GM18499 (cell line): ENCODE measurements at regions not wholly inside any gene's neighbourhood (a gene's known extent, or its start where the extent isn't known, plus 50 kb on each side); places are given as distances from the start of the nearest gene placed in this dataset.
"Not testable (repeated sequence)": the region's sequence is repeated elsewhere in the genome, so short reads cannot be mapped to it uniquely, and the experiment has no call there.

Source experiments
- ATAC-seq: cut with Tn5 transposase; IDR thresholded peaks from one replicate; pipeline ENCODE4 v1.9.1; 2021; ENCODE audit warnings: moderate number of reproducible peaks; ENCODE audit not compliant: insufficient read depth, unreplicated experiment

DNA sequence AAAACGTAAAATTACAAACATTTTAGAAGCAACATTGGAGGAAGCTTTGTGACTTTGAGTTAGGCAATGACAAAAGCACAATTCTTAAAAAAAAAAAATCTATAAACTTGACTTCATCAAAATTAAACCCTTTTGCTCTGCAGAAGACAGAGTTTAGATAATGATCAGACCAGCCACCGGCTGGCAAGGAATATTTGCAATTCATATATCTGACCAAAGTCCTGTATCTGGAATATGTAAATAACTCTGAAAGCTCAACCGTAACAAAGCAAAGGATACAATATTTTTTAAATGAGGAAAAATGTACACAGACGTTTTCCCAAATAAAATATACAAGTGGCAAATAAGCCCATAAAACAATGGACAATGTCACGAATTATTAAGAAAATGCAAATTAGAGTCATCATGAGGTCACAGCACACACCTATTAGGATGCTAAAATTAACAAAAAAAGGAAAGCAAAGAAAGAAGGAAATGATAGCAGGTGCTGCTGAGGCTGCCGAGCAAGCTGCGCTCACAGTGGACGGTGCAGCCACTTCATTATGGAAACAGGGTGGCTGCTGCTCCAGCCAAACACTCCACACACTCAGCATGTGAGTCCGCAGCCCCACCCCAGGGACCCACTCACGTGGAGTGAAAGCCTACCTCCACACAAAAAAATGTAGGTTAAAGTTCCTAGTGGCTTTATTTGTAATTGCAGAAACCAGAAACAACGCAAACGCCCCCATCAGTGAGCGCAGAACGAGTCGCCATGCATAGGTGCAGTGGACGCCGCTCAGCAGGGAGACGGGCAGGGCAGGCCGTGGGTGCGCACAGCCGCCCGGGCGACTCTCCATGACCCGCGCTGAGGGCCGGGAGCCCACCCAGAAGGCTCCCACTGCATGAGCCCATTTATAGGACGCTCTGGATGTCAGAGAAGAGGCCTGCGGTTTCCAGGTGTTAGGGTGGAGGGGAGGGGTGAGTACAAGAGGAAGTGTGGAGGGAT lies 375.4 kb downstream of the ADGRD1 start:
- ATAC-seq = not testable (repeated sequence)

DNA sequence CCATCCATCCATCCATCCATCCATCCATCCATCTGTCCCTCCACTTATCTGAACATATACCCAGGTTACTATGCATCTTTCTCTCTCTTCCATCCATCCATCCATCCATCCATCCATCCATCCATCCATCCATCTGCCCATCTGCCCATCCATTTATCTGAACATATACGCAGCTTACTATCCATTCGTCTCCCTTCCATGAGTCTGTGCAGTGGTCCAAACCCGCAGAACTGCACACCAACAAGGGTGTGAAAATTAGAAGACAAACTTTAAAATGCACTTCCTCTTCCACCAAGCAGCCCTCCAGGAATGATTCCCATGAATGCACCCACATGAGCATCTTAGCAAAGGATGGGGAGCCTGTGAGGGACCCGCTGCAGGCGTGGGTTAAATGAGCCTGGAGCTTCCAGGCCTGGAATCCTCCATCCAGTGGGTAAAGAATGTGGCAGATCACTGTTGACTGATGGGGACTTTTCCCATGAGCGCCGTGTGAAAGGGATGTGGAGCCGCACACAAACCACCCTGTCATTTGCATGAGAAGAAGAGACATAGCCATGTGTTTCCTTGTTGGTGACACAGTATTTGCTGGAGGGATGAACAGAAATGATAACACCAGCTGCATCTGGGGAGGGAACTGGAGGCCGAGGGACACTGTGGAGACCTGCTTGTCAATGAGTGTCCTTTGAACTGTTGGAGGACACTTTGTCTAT lies 376.6 kb downstream of the ADGRD1 start:
- ATAC-seq = no peak

DNA sequence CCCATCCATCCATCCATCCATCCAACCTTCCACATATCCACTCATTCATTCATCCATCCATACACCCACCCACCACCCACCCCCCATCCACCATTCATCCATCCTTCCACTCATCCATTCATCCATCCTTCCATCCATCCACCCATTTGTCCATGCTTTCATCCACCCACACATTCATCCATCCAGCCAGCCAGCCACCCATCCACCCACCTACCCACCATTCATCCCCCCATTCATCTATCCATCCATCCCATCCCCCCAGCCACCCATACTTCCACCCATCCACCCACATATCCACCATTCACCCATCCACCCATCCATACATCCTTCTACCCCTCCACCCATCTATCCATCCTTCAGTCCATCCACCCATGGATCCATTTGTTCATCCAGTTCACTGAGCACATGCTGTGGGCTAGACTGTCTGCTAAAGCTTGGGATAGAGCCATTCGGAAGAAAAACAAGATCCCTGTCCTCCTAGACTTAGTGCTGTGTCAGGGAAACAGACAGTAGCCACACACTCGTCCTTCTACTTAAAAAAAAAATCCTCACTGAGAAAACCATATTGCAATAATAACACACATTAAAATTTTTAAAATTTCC lies 377.5 kb downstream of the ADGRD1 start:
- no peak for ATAC-seq

DNA sequence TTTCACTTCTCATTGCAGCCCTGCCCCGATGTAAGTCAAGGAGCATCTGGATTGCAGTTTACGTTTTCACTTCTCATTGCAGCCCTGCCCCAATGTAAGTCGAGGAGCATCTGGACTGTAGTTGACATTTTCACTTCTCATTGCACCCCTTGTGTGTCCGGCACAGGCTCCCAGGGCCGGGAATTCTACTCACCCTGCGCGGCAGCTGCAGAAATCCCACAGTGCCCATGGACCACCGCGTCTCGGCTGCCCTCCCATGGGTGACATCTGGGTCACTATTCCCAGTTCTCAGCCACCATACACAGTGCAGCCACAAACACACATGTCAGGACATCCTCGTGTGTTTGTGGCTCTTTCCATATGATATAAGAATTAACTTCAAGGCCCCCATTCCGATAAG lies 378.5 kb downstream of the ADGRD1 start:
- no peak for ATAC-seq

DNA sequence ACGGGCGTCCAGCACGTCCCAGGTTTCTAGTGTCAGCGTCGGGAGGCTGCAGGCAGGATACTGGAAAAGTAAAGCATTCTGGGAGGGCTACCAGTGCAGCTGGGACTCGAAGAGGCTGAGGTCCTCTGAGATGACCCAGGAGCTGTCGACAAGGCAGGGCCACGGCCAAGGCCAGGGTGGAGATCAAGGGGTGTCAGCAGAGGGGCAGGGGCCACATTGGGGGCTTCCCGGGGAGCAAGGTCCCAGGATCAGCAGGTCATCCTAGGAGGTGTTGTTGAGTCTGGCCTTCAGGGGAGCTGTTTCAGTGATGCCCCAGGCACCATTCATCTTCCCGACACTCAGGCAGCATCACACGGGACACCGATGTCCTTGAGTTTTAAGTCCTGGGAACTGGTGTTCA lies 377.8 kb upstream of the SFSWAP start:
- ATAC-seq = no peak

DNA sequence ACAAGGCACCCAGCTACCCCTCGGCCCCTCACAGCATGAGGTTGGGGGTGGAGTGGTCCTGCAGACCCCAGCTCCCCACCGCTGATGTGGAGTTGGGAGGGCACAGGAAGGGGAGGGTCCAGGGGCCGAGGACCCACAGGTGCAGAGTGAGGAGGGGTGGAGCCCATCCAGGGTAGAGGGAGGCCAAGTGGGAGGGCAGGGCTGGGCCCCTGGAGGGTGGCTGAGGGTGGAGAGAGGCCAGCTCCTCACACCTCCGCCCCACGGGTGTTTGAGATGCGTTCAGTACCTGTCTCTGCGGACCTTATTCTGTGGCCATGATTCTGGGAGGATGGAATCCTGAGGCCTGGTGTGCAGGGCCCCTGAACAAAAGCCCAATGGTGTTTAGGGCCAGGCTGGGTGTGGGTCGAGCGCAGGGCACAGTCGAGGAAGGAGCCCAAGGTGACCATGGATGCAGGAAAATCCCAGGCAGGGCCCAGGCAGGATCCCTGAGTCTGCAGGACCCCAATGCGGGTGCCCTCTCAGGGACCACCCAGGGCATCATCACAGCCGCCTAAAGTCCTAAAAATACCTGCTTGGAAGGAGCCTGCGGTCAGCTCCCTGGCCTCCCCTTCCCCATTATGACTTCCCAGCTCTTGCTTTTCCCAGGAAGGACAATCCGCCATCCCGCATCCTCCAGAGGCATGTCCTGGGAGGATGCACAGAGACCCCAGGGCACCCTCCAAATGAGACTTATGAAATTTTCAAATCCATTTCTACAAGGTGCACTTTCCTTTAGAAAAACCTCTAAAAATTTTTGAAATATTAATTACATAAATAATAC lies 377.1 kb upstream of the SFSWAP start:
- no peak for ATAC-seq

DNA sequence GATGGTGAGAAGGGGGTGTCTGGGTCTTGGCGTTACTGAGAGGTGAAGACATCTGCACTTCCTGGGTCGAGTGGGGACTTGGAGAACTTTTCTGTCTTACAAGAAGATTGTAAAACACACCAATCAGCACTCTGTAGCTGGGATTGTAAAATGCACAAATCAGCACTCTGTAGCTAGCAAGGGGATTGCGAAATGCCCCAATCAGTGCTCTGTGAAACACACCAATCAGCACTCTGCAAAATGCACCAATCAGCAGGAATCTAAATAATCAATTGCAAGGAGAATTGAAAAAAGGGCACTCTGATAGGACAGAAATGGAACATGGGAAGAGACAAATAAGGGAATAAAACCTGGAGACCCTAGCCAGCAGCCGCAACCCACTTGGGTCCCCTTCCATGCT lies 376.1 kb upstream of the SFSWAP start:
- no peak for ATAC-seq

DNA sequence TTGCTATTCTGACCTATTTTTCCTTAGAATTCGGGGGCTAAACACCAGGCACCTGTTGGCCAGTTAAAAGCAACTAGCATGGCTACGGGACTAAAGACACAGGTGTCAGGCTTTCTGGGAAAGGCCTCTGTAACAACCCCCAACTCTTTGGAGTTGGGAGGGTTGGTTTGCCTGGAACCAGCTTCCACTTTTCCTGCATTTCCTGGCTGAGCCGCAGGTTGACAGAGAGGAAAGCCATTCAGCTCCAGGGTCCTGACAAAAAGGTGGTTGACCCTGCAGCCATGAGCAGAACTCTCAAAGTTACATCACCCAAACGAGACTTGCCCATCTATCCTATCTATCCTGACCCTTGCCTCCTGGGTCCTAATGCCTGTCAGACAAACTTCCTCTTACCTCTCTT lies 375.4 kb upstream of the SFSWAP start:
- no peak for ATAC-seq

DNA sequence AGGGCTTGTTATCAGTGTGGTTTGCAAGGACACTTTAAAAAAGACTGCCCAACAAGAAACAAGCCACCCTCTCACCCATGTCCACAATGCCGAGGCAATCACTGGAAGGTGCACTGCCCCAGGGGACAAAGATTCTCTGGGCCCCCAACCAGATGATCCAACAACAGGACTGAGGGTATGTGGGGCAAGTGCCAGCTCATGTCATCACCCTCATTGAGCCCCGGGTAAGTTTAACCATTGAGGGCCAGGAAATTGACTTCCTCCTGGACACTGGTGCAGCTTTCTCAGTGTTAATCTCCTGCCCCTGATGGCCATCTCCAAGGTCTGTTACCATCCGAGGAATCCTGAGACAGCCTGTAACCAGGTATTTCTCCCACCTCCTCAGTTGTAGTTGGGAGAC lies 373.0 kb upstream of the SFSWAP start:
- ATAC-seq = not testable (repeated sequence)

DNA sequence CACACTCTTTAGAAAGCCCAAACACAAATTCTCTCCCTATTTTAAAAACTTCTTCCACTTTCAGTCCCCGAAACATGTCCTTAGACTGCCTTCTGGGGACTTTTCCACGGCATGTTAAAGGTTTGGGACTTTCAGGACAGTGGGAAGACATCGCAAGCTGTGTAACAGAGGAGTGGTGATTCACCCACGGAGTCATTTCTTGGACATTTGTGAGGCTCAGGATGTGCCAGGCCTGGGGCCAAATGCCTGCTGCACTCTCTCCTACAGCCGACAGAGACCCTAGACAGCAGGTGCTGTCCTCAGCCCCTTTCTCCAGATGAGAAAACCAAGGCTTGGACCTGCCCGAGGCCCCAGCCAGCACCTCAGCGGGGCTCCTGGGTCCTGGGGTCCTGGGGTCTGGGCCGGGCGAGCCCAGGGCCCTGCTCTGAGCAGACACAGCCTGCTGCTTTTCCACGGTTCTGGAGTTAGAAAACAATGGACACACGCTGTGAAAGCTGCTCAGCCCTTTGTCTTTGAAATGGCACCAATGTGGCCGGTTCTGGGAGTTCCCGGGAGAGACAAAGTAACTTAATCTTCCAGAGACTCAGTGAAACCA lies 370.2 kb upstream of the SFSWAP start:
- no peak for ATAC-seq

DNA sequence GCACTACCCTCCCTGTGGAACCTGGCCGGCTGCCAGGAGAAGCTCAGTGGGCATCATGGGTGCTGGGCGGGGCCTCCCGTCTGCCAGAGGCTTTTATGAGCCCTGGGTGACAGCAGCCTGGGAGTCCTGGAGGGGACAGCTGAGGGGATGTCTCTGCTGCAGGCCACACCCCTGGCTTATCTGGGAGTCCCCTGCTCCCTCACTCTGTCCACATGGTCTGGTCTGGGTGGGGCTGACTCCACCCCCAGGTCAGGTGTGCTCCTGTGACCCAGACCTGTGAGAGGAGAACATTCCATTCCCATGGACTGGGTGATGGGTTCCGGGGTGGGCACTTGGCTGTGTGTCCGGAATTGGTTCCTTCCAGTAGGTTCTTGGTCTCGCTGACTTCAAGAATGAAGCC lies 369.3 kb upstream of the SFSWAP start:
- ATAC-seq = not testable (repeated sequence)

DNA sequence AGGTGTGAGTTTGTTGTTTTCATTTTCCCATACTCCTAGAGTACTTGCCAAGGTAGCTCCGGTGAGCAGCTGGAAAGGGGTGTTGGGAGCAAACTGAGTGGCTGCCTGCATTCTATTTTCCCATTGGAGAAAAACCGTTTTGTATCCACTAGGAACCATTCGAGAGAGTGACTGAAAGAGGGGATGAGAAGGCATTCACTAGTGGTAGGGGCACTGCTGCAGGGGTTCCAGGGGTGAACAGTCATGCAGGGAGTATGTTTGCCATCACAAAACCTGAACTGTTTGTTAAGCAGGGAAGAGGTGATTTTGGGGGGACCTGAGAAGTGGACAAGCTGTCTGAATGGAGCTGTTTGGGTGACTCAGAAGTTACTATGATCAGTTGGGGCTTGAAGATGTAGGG lies 367.5 kb upstream of the SFSWAP start:
- not testable (repeated sequence) for ATAC-seq

DNA sequence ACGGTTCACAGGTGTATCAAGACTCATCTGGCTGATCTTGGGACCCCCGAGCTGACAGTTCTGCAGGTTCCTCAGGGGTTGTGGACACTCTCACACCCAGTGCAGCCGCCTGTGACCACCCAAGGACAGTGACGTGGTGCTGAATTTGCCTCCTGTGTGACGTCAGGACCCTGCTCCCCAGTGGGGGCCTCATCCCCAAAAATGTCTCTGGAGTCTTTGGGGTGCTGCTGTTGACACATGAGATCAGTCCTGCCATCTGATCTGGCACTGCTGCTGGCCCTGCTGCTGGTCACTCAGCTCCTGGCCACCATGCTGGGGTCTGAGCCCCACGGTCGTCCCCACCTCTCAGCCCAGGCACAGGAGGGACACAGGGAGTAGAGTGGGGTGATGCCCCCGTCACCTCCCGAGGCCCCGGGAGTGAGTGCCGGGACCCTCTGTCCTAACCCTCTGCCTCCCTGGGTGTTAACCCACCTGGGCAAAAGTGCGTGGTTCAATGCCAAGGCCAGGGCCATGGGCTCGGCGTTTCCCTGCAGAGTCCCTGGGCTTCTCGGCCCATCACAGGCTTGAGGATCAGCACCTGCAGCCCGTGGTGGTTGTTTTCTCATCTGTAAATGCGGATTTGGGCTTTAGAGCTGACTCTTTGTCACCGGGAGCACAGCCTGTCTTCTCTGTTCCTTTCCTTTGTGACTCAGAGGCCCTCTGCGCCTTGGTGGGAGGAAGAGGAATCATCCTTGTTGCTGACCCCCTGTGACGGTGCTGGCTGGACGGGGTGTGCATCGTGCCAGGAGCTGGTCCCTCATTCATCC lies 366.0 kb upstream of the SFSWAP start:
- not testable (repeated sequence) for ATAC-seq

DNA sequence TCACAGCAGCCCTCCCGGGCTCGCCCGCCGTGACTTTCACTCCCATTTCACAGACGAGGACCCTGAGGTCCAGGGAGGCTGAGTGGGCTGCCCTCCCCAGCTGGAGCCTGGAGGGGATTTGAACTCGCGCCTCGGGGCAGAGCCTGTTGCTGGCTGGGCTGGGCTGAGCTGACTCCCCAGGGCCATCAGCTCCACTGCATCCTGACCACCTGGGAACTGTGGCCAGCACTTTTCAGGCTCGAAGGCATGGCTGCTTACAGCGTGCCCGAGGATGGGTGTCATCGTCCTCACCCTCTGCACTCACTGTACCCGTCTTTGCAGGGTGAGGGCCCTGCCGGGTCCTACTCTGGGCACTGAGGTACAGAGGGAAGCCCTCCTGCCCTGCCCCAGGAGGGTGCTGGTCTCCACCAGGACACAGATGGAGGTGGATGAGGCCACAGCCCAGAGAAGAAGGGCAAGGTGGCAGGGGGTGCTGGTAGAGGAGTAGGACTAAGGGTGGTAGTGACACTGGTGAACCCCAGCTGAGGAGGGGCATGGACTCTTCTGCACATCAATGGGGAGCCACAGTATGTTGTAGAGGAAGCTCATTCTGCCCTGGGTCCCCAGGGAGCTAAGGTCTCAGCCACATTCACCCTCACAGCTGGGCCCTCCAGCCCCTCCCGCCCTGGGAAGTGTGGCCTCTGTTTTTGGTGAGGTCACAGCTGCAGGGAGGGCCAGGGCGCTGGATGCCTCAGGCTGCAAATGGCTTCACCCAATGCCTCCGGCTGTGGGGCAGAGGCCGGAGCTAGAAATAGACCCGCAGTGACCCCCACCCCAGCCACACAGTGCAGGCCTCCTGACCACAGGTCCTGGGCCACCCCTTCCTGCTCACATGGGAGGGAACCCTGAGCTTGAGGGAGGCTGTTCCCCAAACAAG lies 365.1 kb upstream of the SFSWAP start:
- ATAC-seq = no peak

DNA sequence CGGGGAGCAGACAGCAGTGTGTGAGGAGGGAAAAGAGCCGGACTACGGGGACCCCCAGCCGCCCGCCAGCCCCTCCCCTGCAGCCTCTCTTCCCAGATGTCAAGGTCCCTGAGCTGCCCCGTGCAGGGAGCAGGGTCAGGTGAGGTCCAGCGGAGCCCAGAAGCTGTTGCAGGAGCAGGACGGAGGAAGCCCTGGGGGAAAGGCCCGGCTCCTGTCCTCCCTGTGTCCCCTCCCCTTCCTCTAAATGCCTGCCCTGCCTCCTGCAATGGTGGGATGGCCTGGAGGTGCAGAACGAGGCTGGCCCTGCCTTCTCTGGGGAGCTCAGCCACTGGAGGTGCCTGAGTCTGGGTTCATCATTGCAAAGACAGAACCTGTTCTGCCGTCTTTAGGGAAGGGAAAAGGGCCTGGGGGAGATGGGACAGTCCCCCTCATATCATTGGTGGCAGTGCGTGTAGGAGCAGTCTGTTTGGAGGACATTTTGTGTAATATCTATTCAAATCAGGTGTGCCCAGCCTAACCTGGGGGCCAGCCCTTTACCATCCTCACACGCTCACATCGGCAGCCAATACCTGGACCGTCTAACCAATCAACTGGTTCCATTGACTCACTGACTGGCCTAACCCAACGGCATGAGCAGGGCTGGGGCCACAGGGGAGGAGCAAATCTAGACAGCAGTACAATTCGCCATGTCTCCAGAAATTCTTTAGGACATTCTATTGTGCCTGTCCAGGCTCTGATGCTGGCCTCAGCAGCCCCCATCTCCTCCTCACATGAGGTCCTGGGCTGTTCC lies 364.1 kb upstream of the SFSWAP start:
- no peak for ATAC-seq

DNA sequence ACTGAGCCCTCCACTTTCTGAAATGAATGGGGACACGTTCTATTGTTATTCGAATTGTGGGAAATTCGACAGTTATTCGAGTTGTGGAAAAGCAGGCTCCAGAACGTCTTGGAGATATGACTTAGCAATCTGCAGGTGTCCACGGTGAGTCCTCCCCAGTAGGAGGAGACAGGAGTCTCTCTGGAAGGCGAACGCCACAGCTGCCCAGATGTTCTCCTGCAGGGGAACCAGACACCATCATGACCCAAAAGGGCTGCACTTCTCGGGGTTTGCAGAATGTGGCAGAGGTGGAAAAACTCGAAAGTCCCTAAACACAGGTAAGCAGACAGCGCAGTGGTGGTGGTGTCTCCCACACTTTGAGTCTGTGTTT lies 363.6 kb upstream of the SFSWAP start:
- ATAC-seq = no peak

DNA sequence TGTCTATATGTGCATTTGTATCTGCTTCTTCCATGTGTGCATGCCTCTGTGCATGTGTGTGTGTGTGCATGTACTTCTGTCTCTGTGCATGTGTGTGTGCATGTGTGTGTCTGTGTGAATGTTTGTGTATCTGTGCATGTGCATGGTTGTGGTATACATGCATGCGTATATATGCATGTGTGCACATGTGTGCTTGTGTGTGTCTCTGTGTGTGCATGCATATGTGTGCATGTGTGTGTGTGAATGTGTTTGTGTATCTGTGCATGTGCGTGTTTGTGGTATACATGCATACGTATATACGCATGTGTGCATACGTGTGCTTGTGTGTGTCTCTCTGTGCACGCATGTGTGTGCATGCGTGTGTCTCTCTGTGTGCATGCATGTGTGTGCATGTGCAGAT lies 363.2 kb upstream of the SFSWAP start:
- no peak for ATAC-seq
